A673 (cell line): ENCODE measurements at regions not wholly inside any gene's neighbourhood (a gene's known extent, or its start where the extent isn't known, plus 50 kb on each side); places are given as distances from the start of the nearest gene placed in this dataset.

Experiments
- BruUV-seq: library from RNA; stranded (reverse); fragments of 400-500 nt; replicated peaks from 2 replicates; lab custom pipeline; 2021; lab: Mats Ljungman, UMichigan
- CTCF ChIA-PET: fragments of 300-600 bp; sonication (Branson Sonifier 250); formaldehyde crosslinking; loops from one replicate; lab custom pipeline; 2022; ENCODE audit warnings: antibody characterized with exemption; lab: Charles Lee
- POLR2A ChIA-PET: fragments of 300-600 bp; sonication (Branson Sonifier 250); formaldehyde crosslinking; loops from one replicate; lab custom pipeline; 2022; ENCODE audit warnings: antibody characterized with exemption; ENCODE audit not compliant: low non-redundant PET; lab: Charles Lee
- DNase-seq: peaks from one replicate; pipeline ENCODE4 v3.0.0-alpha.2; 2015; ENCODE audit warnings: low spot score
- H3K27ac ChIP-seq: fragments of 200-600 bp; sonication (generic); 2 replicates; pipeline ENCODE4 v1.5.1; 2016; ENCODE audit warnings: mixed run types, low read depth, mild to moderate bottlenecking, mixed read lengths, antibody characterized with exemption, low read length; ENCODE audit not compliant: poor library complexity, severe bottlenecking
- H3K27me3 ChIP-seq: fragments of 200-600 bp; sonication (generic); replicated peaks from 2 replicates; pipeline ENCODE4 v1.6.1; 2017; ENCODE audit warnings: mixed run types, low read depth, mild to moderate bottlenecking, mixed read lengths, antibody characterized with exemption, low read length; ENCODE audit not compliant: insufficient read depth, poor library complexity
- H3K36me3 ChIP-seq: fragments of 200-600 bp; sonication (generic); 2 replicates; pipeline ENCODE4 v1.6.1; 2016; ENCODE audit warnings: mixed run types, mild to moderate bottlenecking, mixed read lengths, antibody characterized with exemption, low read length; ENCODE audit not compliant: insufficient read depth, poor library complexity, severe bottlenecking
- H3K4me1 ChIP-seq: fragments of 200-600 bp; sonication (generic); 2 replicates; pipeline ENCODE4 v1.6.1; 2017; ENCODE audit warnings: mixed run types, mild to moderate bottlenecking, mixed read lengths, antibody characterized with exemption, low read length; ENCODE audit not compliant: insufficient read depth, poor library complexity, severe bottlenecking
- H3K4me3 ChIP-seq: fragments of 200-600 bp; sonication (generic); 2 replicates; pipeline ENCODE4 v1.5.1; 2016; ENCODE audit warnings: low read depth, mixed run types, mild to moderate bottlenecking, mixed read lengths, low read length; ENCODE audit not compliant: poor library complexity, severe bottlenecking
- H3K9me3 ChIP-seq: fragments of 200-600 bp; sonication (generic); 2 replicates; pipeline ENCODE4 v1.6.1; 2016; ENCODE audit warnings: mixed run types, low read depth, mild to moderate bottlenecking, mixed read lengths, antibody characterized with exemption, low read length; ENCODE audit not compliant: poor library complexity, severe bottlenecking
- CTCF ChIP-seq: fragments of 300-800, 200-600 bp; sonication (generic); conservative IDR thresholded peaks from 2 replicates; pipeline ENCODE4 v1.5.1; 2017; ENCODE audit warnings: low read depth, mild to moderate bottlenecking, antibody characterized with exemption, low read length, moderate library complexity, mixed read lengths
- EZH2 ChIP-seq: fragments of 200-600 bp; sonication (generic); IDR thresholded peaks from 2 replicates; pipeline ENCODE4 v1.6.1; 2017; ENCODE audit warnings: borderline replicate concordance, low read depth, mild to moderate bottlenecking, mixed read lengths, antibody characterized with exemption, low read length; ENCODE audit not compliant: poor library complexity, severe bottlenecking
- intact Hi-C: fragments of 100-400 bp; cut with micrococcal nuclease; formaldehyde crosslinking; loops from one replicate; pipeline ENCODE4 v1.10.0; 2022; ENCODE audit not compliant: unreplicated experiment

GRCh38 chr13:81591528-81592220 lies 1250.7 kb upstream of the SPRY2 start:
- ChIA-PET CTCF (no interaction called here), POLR2A (no interaction called here)
- Histone ChIP-seq H3K4me3 (no peak overlapping the region), H3K36me3 (no peaks in the 10 kb centered on the region), H3K9me3 (no peaks in the 10 kb centered on the region), H3K4me1 (no peaks in the 10 kb centered on the region), H3K27ac (no peak overlapping the region), H3K27me3 (no peaks in the 10 kb centered on the region)
- no peak for DNase-seq
- TF ChIP-seq CTCF (no peak), EZH2 (no peak)
- intact Hi-C loops = no loop called here
- BruUV-seq = no TSS peak

- no peaks in the 10 kb centered on the region for H3K27me3 ChIP-seq
- H3K36me3 ChIP-seq = no peaks in the 10 kb centered on the region
- no peaks in the 10 kb centered on the region for H3K4me1 ChIP-seq
- no peak for DNase-seq
- no peaks in the 10 kb centered on the region for H3K9me3 ChIP-seq
- no peak overlapping the region for H3K4me3 ChIP-seq
- TF ChIP-seq CTCF (no peak), EZH2 (no peak)
- ChIA-PET POLR2A (no interaction called here), CTCF (no interaction called here)
- H3K27ac ChIP-seq = no peak overlapping the region
- intact Hi-C loops = no loop called here
- BruUV-seq = no TSS peak
Observed at GRCh38 chr13:81582381-81582780, 1241.5 kb upstream of the SPRY2 start.

GRCh38 chr13:81577601-81578195 lies 1236.8 kb upstream of the SPRY2 start:
- Histone ChIP-seq H3K27me3 (no peaks in the 10 kb centered on the region), H3K9me3 (no peaks in the 10 kb centered on the region)

More at GRCh38 chr13:81577601-81578195, 1236.8 kb upstream of the SPRY2 start:
- intact Hi-C loops = no loop called here
- POLR2A ChIA-PET = interaction anchor here (0.7 kb wide), 1 partner anchor 20 kb away, joined by 6 read pairs; no protein-coding TSS in a partner anchor
- no TSS peak for BruUV-seq
- Histone ChIP-seq H3K4me3 (no peak overlapping the region), H3K36me3 (no peaks in the 10 kb centered on the region), H3K27ac (no peak overlapping the region), H3K4me1 (no peaks in the 10 kb centered on the region)
- CTCF ChIA-PET = no interaction called here
- no peak for DNase-seq
- TF ChIP-seq EZH2 (no peak), CTCF (no peak)
